HCT116 (cell line): ENCODE measurements at regions not wholly inside any gene's neighbourhood (a gene's known extent, or its start where the extent isn't known, plus 50 kb on each side); places are given as distances from the start of the nearest gene placed in this dataset.

Experiments used
- ATAC-seq: fragments of 200-7000 bp; cut with Tn5 transposase; 2 replicates; pipeline ENCODE4 v1.9.1; 2020; ENCODE audit warnings: mild to moderate bottlenecking, moderate library complexity
- BruUV-seq: library from RNA; stranded (reverse); fragments of 400-500 nt; replicated peaks from 2 replicates; lab custom pipeline; 2021; lab: Mats Ljungman, UMichigan
- CTCF ChIA-PET: fragments of 300-600 bp; sonication (Branson Sonifier 250); formaldehyde crosslinking; loops from one replicate; lab custom pipeline; 2021; ENCODE audit warnings: antibody characterized with exemption; lab: Charles Lee
- POLR2A ChIA-PET: fragments of 300-600, 350-600 bp; sonication (Branson Sonifier 250); formaldehyde crosslinking; loops from one replicate; lab custom pipeline; 2021; ENCODE audit warnings: antibody characterized with exemption; lab: Charles Lee
- RAD21 ChIA-PET, 2 experiments: fragments of 300-600 bp; sonication (Branson Sonifier 250); formaldehyde crosslinking; loops; one replicate each; lab custom pipeline; 2023; ENCODE audit warnings: low total read pairs in 2 of 2; ENCODE audit not compliant: uncharacterized antibody in 2 of 2, unreplicated experiment in 2 of 2, low non-redundant PET in 1 of 2; lab: Charles Lee
- DNase-seq: peaks from one replicate; pipeline ENCODE4 v3.0.0-alpha.2; 2010; ENCODE audit warnings: low read depth, low spot score
- H2AFZ ChIP-seq: fragments of 200-600 bp; shearing (Covaris generic), sonication (generic); 2 replicates; pipeline ENCODE4 v1.6.1; 2017; ENCODE audit warnings: low read depth, mixed run types, mixed read lengths, antibody characterized with exemption, low read length; ENCODE audit not compliant: poor library complexity, severe bottlenecking
- H3K27ac ChIP-seq: 2 replicates; pipeline ENCODE4 v1.5.1; 2012; ENCODE audit warnings: low read depth, low read length
- H3K27me3 ChIP-seq: fragments of 200-600 bp; sonication (generic); 2 replicates; pipeline ENCODE4 v1.6.1; 2016; ENCODE audit warnings: mixed run types, low read length, mixed read lengths; ENCODE audit not compliant: insufficient read depth
- H3K36me3 ChIP-seq, 2 experiments: fragments of 200-500 bp in 1 of 2; fragments of 200-600 bp in 1 of 2; sonication (Bioruptor generic) in 1 of 2; sonication (generic) in 1 of 2; 2 replicates each; pipeline versions ENCODE4 v1.5.1 to v1.6.1; 2014 to 2016; ENCODE audit warnings: low read length in 2 of 2, inconsistent platforms in 1 of 2, mixed read lengths in 1 of 2, mixed run types in 1 of 2; ENCODE audit not compliant: insufficient read depth in 2 of 2, control insufficient read depth in 1 of 2
- H3K4me1 ChIP-seq, 2 experiments: fragments of 200-600 bp in 1 of 2; sonication (generic) in 1 of 2; 2 replicates each; pipeline versions ENCODE4 v1.5.1 to v1.6.1; 2012 to 2017; ENCODE audit warnings: low read length in 2 of 2, inconsistent platforms in 1 of 2, mild to moderate bottlenecking in 1 of 2, mixed read lengths in 1 of 2, mixed run types in 1 of 2, moderate library complexity in 1 of 2; ENCODE audit not compliant: insufficient read depth in 2 of 2, control insufficient read depth in 1 of 2
- H3K4me2 ChIP-seq: fragments of 200-600 bp; sonication (generic); 2 replicates; pipeline ENCODE4 v1.6.1; 2017; ENCODE audit warnings: mixed run types, low read length, mixed read lengths
- H3K4me3 ChIP-seq, 2 experiments: fragments of 200-600 bp in 1 of 2; sonication (generic) in 1 of 2; replicated peaks in 1 of 2; 2 replicates each; pipeline ENCODE4 v1.5.1; 2011 to 2016; ENCODE audit warnings: low read length in 2 of 2, control low read depth in 1 of 2, low read depth in 1 of 2, mild to moderate bottlenecking in 1 of 2, mixed read lengths in 1 of 2, mixed run types in 1 of 2
- H3K79me2 ChIP-seq: fragments of 200-600 bp; sonication (generic); 2 replicates; pipeline ENCODE4 v1.6.1; 2017; ENCODE audit warnings: mild to moderate bottlenecking, mixed run types, low read length, moderate library complexity, mixed read lengths; ENCODE audit not compliant: insufficient read depth
- H3K9ac ChIP-seq: fragments of 200-600 bp; sonication (generic); 2 replicates; pipeline ENCODE4 v1.6.1; 2016; ENCODE audit warnings: low read length, mixed read lengths
- H3K9me2 ChIP-seq: fragments of 200-600 bp; sonication (generic), shearing (Covaris generic); 2 replicates; pipeline ENCODE4 v1.6.1; 2017; ENCODE audit warnings: mixed run types, mild to moderate bottlenecking, moderate library complexity; ENCODE audit not compliant: insufficient read depth
- H3K9me3 ChIP-seq, 2 experiments: fragments of 200-500 bp in 1 of 2; fragments of 200-600 bp in 1 of 2; sonication (Bioruptor generic) in 1 of 2; sonication (generic) in 1 of 2; 2 replicates each; pipeline ENCODE4 v1.6.1; 2014 to 2017; ENCODE audit warnings: low read length in 2 of 2, mixed read lengths in 2 of 2, inconsistent platforms in 1 of 2, low read depth in 1 of 2, mild to moderate bottlenecking in 1 of 2, mixed run types in 1 of 2, moderate library complexity in 1 of 2; ENCODE audit not compliant: control insufficient read depth in 1 of 2, insufficient read depth in 1 of 2
- H4K20me1 ChIP-seq: fragments of 200-600 bp; sonication (generic), shearing (Covaris generic); 2 replicates; pipeline ENCODE4 v1.6.1; 2017; ENCODE audit warnings: mixed run types, mild to moderate bottlenecking, moderate library complexity; ENCODE audit not compliant: insufficient read depth
- CEBPB ChIP-seq: IDR thresholded peaks from 2 replicates; pipeline ENCODE4 v1.6.1; 2012; ENCODE audit warnings: low read depth
- ELF1 ChIP-seq: IDR thresholded peaks from 2 replicates; pipeline ENCODE4 v1.6.1; 2012; ENCODE audit warnings: low read depth, borderline replicate concordance
- EZH2phosphoT487 ChIP-seq: fragments of 200-600 bp; IDR thresholded peaks from 2 replicates; pipeline ENCODE4 v1.6.1; 2018; ENCODE audit warnings: antibody characterized with exemption, borderline replicate concordance
- JUND ChIP-seq: IDR thresholded peaks from 2 replicates; pipeline ENCODE4 v1.6.1; 2012
- MAX ChIP-seq: IDR thresholded peaks from 2 replicates; pipeline ENCODE4 v1.6.1; 2012
- POLR2A ChIP-seq: IDR thresholded peaks from 2 replicates; pipeline ENCODE4 v1.7.0; 2011; ENCODE audit warnings: borderline replicate concordance; ENCODE audit not compliant: insufficient read depth, insufficient read length; ENCODE audit errors: extremely low read depth
- POLR2AphosphoS5 ChIP-seq: IDR thresholded peaks from 2 replicates; pipeline ENCODE4 v1.6.1; 2011; ENCODE audit warnings: mild to moderate bottlenecking, low read depth, low read length, moderate library complexity
- SIN3A ChIP-seq: IDR thresholded peaks from 2 replicates; pipeline ENCODE4 v1.6.1; 2012; ENCODE audit warnings: low read depth
- SRF ChIP-seq: IDR thresholded peaks from 2 replicates; pipeline ENCODE4 v1.6.1; 2012; ENCODE audit warnings: low read depth
- TCF7L2 ChIP-seq: IDR thresholded peaks from 2 replicates; pipeline ENCODE4 v1.7.0; 2011; ENCODE audit warnings: borderline replicate concordance, inconsistent platforms; ENCODE audit not compliant: insufficient read depth, insufficient read length; ENCODE audit errors: extremely low read depth
- YY1 ChIP-seq: IDR thresholded peaks from 2 replicates; pipeline ENCODE4 v1.6.1; 2011; ENCODE audit warnings: low read length, low read depth, moderate library complexity, mild to moderate bottlenecking; ENCODE audit not compliant: insufficient replicate concordance; ENCODE audit errors: extremely low read depth
- ZBTB33 ChIP-seq: IDR thresholded peaks from 2 replicates; pipeline ENCODE4 v1.6.1; 2011; ENCODE audit warnings: mild to moderate bottlenecking, low read length, moderate library complexity; ENCODE audit not compliant: insufficient replicate concordance; ENCODE audit errors: extremely low read depth
- ZFX ChIP-seq: fragments of 450-650 bp; IDR thresholded peaks from 2 replicates; pipeline ENCODE4 v1.6.1; 2017
- ZNF274 ChIP-seq: fragments of 200-500 bp; sonication (Bioruptor generic); IDR thresholded peaks from 2 replicates; pipeline ENCODE4 v1.6.1; 2014; ENCODE audit warnings: mild to moderate bottlenecking, low read depth, low read length, inconsistent platforms
- intact Hi-C: fragments of 100-400 bp; cut with micrococcal nuclease; formaldehyde crosslinking; loops from 2 replicates; pipeline ENCODE4 v1.10.0; 2022

DNA sequence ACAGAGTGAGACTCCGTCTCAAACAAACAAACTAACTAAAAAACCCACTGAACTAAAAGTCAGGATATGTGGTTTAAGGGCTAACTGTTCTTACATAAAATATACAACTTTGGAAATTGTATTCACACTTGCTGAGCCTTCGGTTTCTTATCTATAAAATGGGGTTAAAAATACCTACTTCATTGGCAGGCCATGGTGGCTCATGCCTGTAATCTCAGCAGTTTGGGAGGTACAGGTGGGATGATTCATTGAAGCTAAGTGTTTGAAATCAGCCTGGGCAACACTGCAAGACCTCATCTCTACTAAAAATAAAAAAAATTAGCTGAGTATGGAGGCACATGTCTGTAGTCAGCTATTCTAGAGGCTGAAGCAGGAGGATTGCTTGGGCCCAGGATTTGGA, 115.4 kb upstream of the KLF6 start:
- Histone ChIP-seq H4K20me1 (no peaks in the 10 kb centered on the region), H3K4me2 (no peak overlapping the region), H3K4me3 (no peak overlapping the region), H3K9ac (no peak overlapping the region), H3K9me2 (no peaks in the 10 kb centered on the region), H3K4me1 (peaks cover 0 to 21% of the 10 kb centered on the region in 2 experiments; a peak in 2 of 4 replicates), H2AFZ (peak overlapping the region; percentile 60), H3K27me3 (no peaks in the 10 kb centered on the region), H3K27ac (no peak overlapping the region), H3K9me3 (no peaks in the 10 kb centered on the region), H3K36me3 (no peaks in the 10 kb centered on the region), H3K79me2 (no peaks in the 10 kb centered on the region)
- RAD21 ChIA-PET: no interaction called here
- no peak for ATAC-seq
- CTCF ChIA-PET: interaction anchor here (0.6 kb wide), 1 partner anchor 71 kb away, joined by 3 read pairs; no protein-coding TSS in a partner anchor
- POLR2A ChIA-PET: no interaction called here
- no peak for DNase-seq
- intact Hi-C loops: no loop called here
- TF ChIP-seq ZNF274 (no peak), POLR2AphosphoS5 (no peak), TCF7L2 (no peak), SIN3A (no peak), SRF (no peak), EZH2phosphoT487 (no peak), POLR2A (no peak), ZFX (no peak), MAX (no peak), ELF1 (no peak), YY1 (no peak), ZBTB33 (no peak), JUND (no peak), CEBPB (no peak)
- BruUV-seq: no TSS peak
